H1 (cell line): ENCODE measurements at regions not wholly inside any gene's neighbourhood (a gene's known extent, or its start where the extent isn't known, plus 50 kb on each side); places are given as distances from the start of the nearest gene placed in this dataset.
"Not testable (repeated sequence)": the region's sequence is repeated elsewhere in the genome, so short reads cannot be mapped to it uniquely, and the experiment has no call there.

Experiments used
- BCL11A ChIP-seq, 2 experiments: IDR thresholded peaks; one replicate each; pipeline ENCODE4 v1.6.1; 2011; ENCODE audit warnings: low read depth in 2 of 2, low read length in 2 of 2, mild to moderate bottlenecking in 2 of 2
- CBX8 ChIP-seq: fragments of 300-800, 300-1000 bp; sonication (generic); IDR thresholded peaks from 2 replicates; pipeline ENCODE4 v1.7.1; 2016; ENCODE audit warnings: low read depth, low read length, borderline replicate concordance
- EGR1 ChIP-seq: IDR thresholded peaks from 2 replicates; pipeline ENCODE4 v1.6.1; 2011; ENCODE audit warnings: low read depth, low read length, borderline replicate concordance
- MAFK ChIP-seq: IDR thresholded peaks from 2 replicates; pipeline ENCODE4 v1.6.1; 2012; ENCODE audit warnings: low read depth, mild to moderate bottlenecking, improper control_type of control experiment, low read length
- RBBP5 ChIP-seq: IDR thresholded peaks from 2 replicates; pipeline ENCODE4 v1.7.1; 2012; ENCODE audit warnings: low read depth, mild to moderate bottlenecking, inconsistent platforms, low read length, moderate library complexity, borderline replicate concordance
- SP1 ChIP-seq: IDR thresholded peaks from 2 replicates; pipeline ENCODE4 v1.6.1; 2011; ENCODE audit warnings: low read depth, low read length
- SP4 ChIP-seq: IDR thresholded peaks from 2 replicates; pipeline ENCODE4 v1.6.1; 2012; ENCODE audit warnings: low read length, inconsistent platforms
- SRF ChIP-seq: IDR thresholded peaks from 2 replicates; pipeline ENCODE4 v1.6.1; 2011; ENCODE audit warnings: mild to moderate bottlenecking, low read depth, low read length, moderate library complexity
- TBP ChIP-seq: IDR thresholded peaks from 2 replicates; pipeline ENCODE4 v1.6.1; 2011; ENCODE audit warnings: low read depth, low read length, improper control_type of control experiment
- TF ChIP-seq, protein P1 (sequence below), 3 experiments: IDR thresholded peaks; 1 replicate in 2 of 3; 2 replicates in 1 of 3; pipeline versions ENCODE4 v1.5.1 to v1.6.1; 2011; ENCODE audit warnings: low read length in 3 of 3, mild to moderate bottlenecking in 3 of 3, inconsistent platforms in 2 of 3, low read depth in 1 of 3, moderate library complexity in 1 of 3; ENCODE audit not compliant: insufficient read depth in 1 of 3; ENCODE audit errors: control extremely low read depth in 1 of 3
- TF ChIP-seq, protein P2 (sequence below): IDR thresholded peaks from 2 replicates; pipeline ENCODE4 v1.6.1; 2012; ENCODE audit warnings: inconsistent platforms
- TF ChIP-seq, protein P3 (sequence below): fragments of 300-600 bp; sonication (generic); IDR thresholded peaks from 2 replicates; pipeline ENCODE4 v1.7.1; 2012; ENCODE audit warnings: low read length, moderate library complexity, mild to moderate bottlenecking, inconsistent platforms; ENCODE audit not compliant: insufficient replicate concordance

DNA sequence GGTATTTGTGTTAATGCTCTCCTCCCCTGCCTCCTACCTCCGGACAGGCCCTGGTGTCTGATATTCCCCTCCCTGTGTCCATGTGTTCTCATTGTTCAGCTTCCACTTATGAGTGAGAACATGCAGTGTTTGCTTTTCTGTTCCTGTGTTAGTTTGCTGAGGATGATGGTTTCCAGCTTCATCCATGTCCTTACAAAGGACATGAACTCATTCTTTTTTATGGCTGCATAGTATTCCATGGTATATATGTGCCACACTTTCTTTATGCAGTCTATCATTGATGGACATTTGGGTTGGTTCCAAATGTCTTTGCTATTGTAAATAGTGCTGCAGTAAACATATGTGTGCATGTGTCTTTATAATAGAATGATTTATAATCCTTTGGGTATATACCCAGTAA is 105.2 kb upstream of the SNX2 start:
- TF ChIP-seq, protein P1, sequence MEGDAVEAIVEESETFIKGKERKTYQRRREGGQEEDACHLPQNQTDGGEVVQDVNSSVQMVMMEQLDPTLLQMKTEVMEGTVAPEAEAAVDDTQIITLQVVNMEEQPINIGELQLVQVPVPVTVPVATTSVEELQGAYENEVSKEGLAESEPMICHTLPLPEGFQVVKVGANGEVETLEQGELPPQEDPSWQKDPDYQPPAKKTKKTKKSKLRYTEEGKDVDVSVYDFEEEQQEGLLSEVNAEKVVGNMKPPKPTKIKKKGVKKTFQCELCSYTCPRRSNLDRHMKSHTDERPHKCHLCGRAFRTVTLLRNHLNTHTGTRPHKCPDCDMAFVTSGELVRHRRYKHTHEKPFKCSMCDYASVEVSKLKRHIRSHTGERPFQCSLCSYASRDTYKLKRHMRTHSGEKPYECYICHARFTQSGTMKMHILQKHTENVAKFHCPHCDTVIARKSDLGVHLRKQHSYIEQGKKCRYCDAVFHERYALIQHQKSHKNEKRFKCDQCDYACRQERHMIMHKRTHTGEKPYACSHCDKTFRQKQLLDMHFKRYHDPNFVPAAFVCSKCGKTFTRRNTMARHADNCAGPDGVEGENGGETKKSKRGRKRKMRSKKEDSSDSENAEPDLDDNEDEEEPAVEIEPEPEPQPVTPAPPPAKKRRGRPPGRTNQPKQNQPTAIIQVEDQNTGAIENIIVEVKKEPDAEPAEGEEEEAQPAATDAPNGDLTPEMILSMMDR (IDR thresholded peaks at IDR 0.05; ENCODE audit: control extremely low read depth in 1 of 3, insufficient read depth in 1 of 3, low read depth in 1 of 3, low read length in 3 of 3), result not testable (repeated sequence)
- TF ChIP-seq BCL11A (IDR thresholded peaks at IDR 0.05; ENCODE audit: low read depth in 2 of 2, low read length in 2 of 2); CBX8; TBP; EGR1; MAFK; SRF; RBBP5; SP4; SP1: not testable (repeated sequence)
- TF ChIP-seq, protein P2, sequence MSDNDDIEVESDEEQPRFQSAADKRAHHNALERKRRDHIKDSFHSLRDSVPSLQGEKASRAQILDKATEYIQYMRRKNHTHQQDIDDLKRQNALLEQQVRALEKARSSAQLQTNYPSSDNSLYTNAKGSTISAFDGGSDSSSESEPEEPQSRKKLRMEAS, result not testable (repeated sequence)
- TF ChIP-seq, protein P3, sequence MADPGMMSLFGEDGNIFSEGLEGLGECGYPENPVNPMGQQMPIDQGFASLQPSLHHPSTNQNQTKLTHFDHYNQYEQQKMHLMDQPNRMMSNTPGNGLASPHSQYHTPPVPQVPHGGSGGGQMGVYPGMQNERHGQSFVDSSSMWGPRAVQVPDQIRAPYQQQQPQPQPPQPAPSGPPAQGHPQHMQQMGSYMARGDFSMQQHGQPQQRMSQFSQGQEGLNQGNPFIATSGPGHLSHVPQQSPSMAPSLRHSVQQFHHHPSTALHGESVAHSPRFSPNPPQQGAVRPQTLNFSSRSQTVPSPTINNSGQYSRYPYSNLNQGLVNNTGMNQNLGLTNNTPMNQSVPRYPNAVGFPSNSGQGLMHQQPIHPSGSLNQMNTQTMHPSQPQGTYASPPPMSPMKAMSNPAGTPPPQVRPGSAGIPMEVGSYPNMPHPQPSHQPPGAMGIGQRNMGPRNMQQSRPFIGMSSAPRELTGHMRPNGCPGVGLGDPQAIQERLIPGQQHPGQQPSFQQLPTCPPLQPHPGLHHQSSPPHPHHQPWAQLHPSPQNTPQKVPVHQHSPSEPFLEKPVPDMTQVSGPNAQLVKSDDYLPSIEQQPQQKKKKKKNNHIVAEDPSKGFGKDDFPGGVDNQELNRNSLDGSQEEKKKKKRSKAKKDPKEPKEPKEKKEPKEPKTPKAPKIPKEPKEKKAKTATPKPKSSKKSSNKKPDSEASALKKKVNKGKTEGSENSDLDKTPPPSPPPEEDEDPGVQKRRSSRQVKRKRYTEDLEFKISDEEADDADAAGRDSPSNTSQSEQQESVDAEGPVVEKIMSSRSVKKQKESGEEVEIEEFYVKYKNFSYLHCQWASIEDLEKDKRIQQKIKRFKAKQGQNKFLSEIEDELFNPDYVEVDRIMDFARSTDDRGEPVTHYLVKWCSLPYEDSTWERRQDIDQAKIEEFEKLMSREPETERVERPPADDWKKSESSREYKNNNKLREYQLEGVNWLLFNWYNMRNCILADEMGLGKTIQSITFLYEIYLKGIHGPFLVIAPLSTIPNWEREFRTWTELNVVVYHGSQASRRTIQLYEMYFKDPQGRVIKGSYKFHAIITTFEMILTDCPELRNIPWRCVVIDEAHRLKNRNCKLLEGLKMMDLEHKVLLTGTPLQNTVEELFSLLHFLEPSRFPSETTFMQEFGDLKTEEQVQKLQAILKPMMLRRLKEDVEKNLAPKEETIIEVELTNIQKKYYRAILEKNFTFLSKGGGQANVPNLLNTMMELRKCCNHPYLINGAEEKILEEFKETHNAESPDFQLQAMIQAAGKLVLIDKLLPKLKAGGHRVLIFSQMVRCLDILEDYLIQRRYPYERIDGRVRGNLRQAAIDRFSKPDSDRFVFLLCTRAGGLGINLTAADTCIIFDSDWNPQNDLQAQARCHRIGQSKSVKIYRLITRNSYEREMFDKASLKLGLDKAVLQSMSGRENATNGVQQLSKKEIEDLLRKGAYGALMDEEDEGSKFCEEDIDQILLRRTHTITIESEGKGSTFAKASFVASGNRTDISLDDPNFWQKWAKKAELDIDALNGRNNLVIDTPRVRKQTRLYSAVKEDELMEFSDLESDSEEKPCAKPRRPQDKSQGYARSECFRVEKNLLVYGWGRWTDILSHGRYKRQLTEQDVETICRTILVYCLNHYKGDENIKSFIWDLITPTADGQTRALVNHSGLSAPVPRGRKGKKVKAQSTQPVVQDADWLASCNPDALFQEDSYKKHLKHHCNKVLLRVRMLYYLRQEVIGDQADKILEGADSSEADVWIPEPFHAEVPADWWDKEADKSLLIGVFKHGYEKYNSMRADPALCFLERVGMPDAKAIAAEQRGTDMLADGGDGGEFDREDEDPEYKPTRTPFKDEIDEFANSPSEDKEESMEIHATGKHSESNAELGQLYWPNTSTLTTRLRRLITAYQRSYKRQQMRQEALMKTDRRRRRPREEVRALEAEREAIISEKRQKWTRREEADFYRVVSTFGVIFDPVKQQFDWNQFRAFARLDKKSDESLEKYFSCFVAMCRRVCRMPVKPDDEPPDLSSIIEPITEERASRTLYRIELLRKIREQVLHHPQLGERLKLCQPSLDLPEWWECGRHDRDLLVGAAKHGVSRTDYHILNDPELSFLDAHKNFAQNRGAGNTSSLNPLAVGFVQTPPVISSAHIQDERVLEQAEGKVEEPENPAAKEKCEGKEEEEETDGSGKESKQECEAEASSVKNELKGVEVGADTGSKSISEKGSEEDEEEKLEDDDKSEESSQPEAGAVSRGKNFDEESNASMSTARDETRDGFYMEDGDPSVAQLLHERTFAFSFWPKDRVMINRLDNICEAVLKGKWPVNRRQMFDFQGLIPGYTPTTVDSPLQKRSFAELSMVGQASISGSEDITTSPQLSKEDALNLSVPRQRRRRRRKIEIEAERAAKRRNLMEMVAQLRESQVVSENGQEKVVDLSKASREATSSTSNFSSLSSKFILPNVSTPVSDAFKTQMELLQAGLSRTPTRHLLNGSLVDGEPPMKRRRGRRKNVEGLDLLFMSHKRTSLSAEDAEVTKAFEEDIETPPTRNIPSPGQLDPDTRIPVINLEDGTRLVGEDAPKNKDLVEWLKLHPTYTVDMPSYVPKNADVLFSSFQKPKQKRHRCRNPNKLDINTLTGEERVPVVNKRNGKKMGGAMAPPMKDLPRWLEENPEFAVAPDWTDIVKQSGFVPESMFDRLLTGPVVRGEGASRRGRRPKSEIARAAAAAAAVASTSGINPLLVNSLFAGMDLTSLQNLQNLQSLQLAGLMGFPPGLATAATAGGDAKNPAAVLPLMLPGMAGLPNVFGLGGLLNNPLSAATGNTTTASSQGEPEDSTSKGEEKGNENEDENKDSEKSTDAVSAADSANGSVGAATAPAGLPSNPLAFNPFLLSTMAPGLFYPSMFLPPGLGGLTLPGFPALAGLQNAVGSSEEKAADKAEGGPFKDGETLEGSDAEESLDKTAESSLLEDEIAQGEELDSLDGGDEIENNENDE, result not testable (repeated sequence)
